HG03103 (cell line): ENCODE measurements at regions not wholly inside any gene's neighbourhood (a gene's known extent, or its start where the extent isn't known, plus 50 kb on each side); places are given as distances from the start of the nearest gene placed in this dataset.

Source experiments
- ATAC-seq: cut with Tn5 transposase; IDR thresholded peaks from one replicate; pipeline ENCODE4 v1.9.1; 2021; ENCODE audit warnings: low read depth; ENCODE audit not compliant: unreplicated experiment

GRCh38 chr9:86893811-86894490, 53.4 kb downstream of the GAS1 start:
- ATAC-seq = no peak

DNA sequence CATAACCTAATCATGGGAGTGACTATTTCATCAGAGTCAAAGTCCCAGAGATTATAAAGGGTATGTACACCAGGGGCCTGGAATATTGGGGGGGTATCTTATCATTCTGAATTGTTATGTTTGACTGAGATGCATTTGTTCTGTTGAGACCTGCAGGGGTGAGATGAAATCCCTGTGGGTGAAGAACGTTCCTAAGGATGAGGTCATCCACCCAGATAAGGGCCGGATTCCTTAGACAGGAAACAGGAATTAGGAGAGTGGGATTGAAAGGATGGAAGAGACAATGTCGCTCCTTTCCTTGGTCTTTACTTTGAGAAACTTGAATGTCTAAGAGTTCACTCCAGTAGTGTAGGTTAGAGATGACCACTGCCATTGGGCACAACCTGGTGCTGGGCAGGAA, 54.7 kb downstream of the GAS1 start:
- no peak for ATAC-seq

DNA sequence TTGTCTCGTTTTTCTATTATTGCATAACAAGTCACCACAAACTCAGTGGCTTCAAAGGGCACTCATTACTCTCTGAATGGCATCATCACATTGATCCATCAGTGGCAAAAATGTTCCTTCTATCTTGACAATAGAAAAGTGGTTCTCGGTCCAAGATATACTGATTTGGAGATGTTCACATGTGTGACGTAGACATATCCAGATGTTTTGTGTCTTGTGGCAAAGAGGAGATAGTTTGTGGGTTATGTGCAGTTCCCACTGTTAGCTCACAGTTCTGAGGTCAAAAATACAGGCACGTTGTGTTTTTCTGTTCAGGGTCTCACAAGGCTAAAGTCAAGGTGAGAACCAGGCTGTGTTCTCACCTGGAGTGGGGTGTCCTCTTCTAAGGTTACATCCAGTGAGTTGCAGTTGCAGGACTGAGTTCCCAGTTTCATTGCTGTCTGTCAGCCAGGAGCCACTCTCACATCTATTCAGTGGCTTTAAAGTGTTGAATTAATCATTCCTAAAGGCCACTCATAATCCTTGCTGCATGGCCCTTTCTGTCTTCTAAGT, 55.3 kb downstream of the GAS1 start:
- ATAC-seq = no peak

- no peak for ATAC-seq
Measured at GRCh38 chr9:86891091-86891490, 56.2 kb downstream of the GAS1 start.

DNA sequence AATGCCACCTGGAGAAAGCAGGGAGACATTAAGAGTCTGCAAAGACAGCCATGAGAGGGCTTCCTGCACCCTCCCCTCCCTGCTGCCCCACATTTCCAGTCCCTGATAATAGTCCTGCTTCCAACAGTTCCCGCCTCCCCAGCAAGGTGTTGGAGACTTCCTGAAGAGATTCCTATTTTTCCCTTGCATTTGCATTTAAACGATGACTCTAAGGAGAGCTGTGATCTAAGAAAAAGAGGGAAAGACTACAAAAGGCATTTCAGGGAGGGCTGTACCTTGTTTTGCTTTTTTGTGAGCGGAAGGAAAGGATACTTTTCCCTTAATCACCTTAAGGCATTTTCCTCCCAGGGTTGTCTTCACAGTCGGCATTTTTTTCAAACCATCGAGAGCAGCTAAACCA, 62.1 kb downstream of the GAS1 start:
- ATAC-seq = no peak

DNA sequence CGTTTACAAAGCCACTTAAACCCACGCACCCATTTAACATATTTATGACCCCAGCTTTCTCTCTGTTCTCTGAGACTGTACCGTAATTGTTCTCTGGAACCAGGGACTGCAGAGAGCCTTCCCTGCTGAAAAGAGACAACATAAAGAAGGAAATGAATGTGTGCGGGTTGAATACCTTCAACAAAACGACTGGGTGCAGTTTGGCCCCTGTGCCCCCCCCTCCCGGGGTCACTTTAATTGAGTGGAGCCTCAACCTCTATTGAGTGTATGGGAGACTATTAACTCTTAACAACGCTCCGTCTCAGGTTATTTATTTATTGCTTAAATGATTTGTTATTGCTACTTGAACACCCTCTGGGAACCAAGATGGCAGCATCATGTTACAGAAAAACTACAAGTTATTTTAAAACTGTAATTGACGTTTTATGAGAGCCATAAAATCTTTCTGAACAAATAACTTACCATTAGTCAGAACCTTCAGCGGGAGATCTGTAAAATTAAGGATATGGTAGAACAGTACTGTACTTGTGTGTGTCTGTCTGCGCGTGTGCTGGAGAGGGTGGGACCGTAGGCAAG, 70.6 kb downstream of the GAS1 start:
- ATAC-seq = no peak

- no peak for ATAC-seq
Measured at GRCh38 chr9:86868616-86869015, 78.7 kb downstream of the GAS1 start.

- ATAC-seq = no peak
Measured at GRCh38 chr9:86867804-86868313, 79.4 kb downstream of the GAS1 start.

GRCh38 chr9:86865952-86866351, 81.4 kb downstream of the GAS1 start:
- ATAC-seq = no peak

GRCh38 chr9:86860006-86860405, 87.3 kb downstream of the GAS1 start:
- ATAC-seq = no peak

DNA sequence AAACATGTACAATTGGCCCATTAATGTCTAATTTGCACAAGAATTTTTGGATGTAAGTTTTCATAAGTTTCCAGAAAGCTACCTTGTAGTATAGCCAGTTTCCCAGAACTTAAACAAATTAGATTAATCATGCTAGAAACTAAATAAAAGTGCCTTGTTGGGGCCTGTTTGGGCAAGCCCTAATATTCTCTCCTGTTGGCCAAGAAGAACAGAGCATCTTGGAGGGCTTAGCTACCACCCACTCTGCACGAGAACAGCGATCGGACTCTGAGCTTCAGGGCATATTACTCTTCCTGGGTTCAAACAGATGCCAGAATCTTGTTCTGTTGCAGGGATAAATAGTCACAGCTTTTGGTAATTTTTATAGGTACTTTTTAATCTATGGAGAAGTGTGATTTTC, 88.2 kb downstream of the GAS1 start:
- ATAC-seq = no peak

GRCh38 chr9:86858009-86858408, 89.3 kb downstream of the GAS1 start:
- ATAC-seq = no peak

DNA sequence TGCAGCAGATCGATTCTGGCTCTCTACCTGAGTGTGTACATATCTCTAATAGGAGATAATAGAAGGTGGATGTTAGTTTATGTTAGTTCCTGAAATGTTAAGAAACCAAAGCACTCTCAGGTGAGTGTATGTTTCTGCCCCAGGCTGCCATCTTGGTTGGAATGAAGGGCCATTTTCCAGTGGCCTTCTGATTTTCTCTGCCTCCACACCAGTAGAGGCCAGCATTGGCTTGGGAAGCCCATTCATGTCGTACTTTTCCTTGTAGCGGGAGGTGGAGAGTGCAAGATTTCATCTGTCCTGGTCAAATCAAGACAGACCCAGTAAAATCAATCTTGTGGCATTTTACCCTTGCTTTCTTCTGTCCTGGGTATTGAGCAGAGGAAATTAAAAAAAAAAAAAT, 91.0 kb downstream of the GAS1 start:
- no peak for ATAC-seq

DNA sequence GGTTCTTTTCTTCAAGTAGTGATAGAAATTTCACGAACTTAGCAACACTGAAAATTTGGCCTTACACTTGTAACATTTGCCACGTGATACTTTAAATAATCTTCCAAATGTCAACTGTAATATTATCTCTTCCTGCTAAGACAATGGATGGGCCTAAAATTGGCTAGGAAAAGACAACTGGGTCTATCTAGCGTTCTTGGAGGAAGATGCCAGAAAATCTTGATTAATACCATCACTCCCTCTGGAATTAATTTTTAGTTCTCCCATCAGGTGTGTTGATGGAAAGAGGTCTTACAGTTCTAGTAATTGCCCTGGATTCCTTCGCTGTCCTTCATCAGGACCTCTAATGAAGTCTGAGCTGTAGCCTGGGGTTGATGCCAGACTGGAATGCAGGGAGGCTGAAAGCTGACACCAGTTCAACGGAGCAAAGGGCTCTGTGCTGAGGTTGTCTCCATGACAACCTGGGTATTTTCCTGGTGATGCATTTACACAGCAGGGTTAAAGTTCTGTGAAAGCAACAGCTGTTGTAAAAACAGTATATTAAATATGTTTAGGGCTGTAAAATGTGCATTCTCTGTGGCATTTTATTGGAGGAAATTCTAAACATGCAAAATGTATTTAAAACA, 92.3 kb downstream of the GAS1 start:
- ATAC-seq = no peak

GRCh38 chr9:86846656-86847055, 100.7 kb downstream of the GAS1 start:
- no peak for ATAC-seq

GRCh38 chr9:86843206-86843605, 104.1 kb downstream of the GAS1 start:
- ATAC-seq = no peak

- no peak for ATAC-seq
Measured at GRCh38 chr9:86842573-86842972, 104.7 kb downstream of the GAS1 start.

- ATAC-seq = no peak
Measured at GRCh38 chr9:86839522-86839921, 107.8 kb downstream of the GAS1 start.

DNA sequence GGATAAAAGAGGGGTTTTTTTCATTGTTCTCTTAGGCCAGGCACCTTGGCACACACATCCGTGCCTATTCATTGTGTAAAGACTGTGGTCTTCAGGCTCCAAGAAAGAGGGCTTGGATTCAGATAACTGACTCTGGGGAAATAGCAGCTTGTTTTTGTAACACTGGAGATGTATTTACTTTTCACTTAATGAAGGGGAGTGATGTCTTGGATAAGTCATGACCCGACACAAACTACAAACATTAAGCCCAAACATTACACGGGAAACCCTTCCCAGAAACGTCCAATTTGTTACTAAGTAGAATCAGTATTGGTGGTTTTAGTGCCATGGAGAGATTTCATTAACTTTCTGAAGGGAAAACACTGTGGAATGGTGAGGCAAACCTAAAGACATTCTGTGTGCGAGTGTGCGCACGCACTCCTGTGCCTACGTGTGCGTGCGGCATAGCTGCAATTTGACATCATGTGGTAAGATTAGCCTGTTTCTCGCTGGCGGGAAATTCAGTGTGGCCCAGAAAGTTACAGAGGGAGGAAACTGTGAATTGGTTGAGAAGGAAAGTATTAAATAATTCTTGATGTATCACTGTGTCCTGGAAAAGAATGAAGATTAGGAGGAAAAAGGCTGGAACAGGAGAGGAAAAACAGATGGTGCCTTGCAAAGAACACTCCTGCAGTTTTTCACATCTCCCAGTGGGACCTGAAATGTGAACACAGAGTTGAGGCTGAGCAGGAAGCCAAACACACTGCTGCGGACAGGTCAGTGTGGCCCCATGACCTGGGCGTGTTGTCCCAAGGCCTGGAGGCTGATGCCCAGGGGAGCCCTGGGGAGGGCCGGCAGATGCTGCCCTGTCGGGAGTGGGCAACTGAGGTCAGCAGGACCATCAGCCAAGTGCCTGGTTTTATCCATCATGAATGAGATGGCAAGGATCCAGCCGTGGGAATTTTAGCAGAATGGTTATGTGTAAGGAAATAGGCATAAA, 108.5 kb downstream of the GAS1 start:
- no peak for ATAC-seq

DNA sequence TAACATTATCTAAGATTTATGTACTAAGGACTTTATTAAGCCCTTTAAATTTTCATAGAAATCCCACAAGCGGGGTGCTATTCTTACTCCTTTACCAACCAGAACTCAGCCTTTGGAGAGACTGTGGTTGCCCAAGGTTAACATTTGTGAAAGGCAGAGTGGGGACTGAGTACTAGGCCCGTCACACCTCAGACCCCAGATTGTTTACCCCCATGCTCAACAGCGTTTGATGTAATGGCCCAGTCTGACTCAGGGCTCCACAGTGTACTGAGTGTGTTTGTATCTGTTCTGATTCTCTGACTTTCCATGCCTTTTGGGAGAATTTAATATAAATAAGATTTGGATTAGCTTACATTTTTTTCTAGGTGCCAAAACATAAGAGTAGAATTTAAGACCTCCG, 110.0 kb downstream of the GAS1 start:
- ATAC-seq = no peak

GRCh38 chr9:86836797-86837196, 110.5 kb downstream of the GAS1 start:
- ATAC-seq = peak; percentile 76
